HUES6 (cell line): ENCODE measurements at regions not wholly inside any gene's neighbourhood (a gene's known extent, or its start where the extent isn't known, plus 50 kb on each side); places are given as distances from the start of the nearest gene placed in this dataset.
"Not testable (repeated sequence)": the region's sequence is repeated elsewhere in the genome, so short reads cannot be mapped to it uniquely, and the experiment has no call there.

ENCODE experiments used
- H3K27ac ChIP-seq: 2 replicates; pipeline ENCODE4 v1.7.0; 2013; ENCODE audit warnings: low read depth, mild to moderate bottlenecking, low read length, inconsistent platforms
- H3K27me3 ChIP-seq: 2 replicates; pipeline ENCODE4 v1.6.1; 2013; ENCODE audit warnings: low read length; ENCODE audit not compliant: control insufficient read depth, insufficient read depth
- H3K36me3 ChIP-seq: 2 replicates; pipeline ENCODE4 v1.6.1; 2013; ENCODE audit warnings: low read length; ENCODE audit not compliant: control insufficient read depth, insufficient read depth
- H3K4me1 ChIP-seq: 2 replicates; pipeline ENCODE4 v1.6.1; 2013; ENCODE audit warnings: low read length; ENCODE audit not compliant: control insufficient read depth, insufficient read depth
- H3K4me3 ChIP-seq: 2 replicates; pipeline ENCODE4 v1.5.1; 2013; ENCODE audit warnings: low read depth, low read length
- H3K9ac ChIP-seq: one replicate; pipeline ENCODE4 v1.6.1; 2013; ENCODE audit warnings: mild to moderate bottlenecking, low read length
- H3K9me3 ChIP-seq: 2 replicates; pipeline ENCODE4 v1.6.1; 2013; ENCODE audit warnings: low read depth, low read length; ENCODE audit not compliant: control insufficient read depth, insufficient read depth

DNA sequence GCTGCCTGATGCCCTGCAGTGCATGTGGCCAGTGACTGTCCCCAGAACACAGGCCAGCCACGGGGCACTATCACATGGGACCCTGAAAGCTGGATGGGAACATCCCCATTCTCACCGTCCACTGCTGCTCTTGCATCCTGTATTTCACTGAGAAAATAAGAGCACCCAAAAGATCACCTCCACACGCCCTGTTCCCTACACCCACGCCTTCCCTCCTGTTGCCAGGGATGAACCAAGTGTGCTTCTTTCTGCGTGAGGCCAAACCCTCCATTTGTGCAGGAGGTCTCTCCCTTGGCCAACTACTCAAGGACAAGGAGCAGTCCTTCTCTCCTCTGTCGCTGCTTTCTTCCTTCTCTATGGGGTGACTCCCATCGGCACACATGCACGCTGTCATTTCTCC is 118.3 kb downstream of the LRRC37A3 start:
- H3K4me1 ChIP-seq, H3K27ac ChIP-seq, H3K4me3 ChIP-seq, H3K36me3 ChIP-seq, H3K9me3 ChIP-seq, H3K9ac ChIP-seq, H3K27me3 ChIP-seq: not testable (repeated sequence)

DNA sequence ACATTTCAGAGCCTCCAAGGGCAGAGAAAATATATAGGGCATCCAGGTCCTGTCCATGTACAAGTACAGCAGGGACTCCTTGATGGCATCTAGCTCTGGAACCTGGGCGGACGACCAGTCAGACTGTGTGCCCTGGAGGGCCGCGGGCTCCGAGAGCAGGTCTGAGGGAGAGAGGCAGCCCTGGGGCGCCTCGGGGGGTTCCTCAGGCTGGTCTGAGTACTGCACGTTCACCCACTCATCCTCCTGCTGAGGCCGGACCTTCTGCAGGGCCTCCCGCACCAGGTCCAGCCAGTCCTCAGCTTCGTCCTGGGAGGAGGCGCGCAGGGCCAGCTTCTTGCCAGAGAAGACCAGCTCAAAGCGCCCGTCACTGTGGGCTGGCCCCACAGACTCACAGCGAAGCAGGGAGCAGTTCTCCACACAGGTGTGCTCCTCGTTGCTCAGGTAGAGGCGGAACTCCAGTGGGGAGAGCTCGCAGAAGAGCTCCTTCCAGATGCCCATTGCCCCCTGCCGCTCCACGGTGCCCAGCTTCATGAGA is 118.8 kb downstream of the LRRC37A3 start:
- not testable (repeated sequence) for H3K27ac ChIP-seq, H3K4me3 ChIP-seq, H3K4me1 ChIP-seq, H3K9me3 ChIP-seq, H3K27me3 ChIP-seq, H3K9ac ChIP-seq, H3K36me3 ChIP-seq

DNA sequence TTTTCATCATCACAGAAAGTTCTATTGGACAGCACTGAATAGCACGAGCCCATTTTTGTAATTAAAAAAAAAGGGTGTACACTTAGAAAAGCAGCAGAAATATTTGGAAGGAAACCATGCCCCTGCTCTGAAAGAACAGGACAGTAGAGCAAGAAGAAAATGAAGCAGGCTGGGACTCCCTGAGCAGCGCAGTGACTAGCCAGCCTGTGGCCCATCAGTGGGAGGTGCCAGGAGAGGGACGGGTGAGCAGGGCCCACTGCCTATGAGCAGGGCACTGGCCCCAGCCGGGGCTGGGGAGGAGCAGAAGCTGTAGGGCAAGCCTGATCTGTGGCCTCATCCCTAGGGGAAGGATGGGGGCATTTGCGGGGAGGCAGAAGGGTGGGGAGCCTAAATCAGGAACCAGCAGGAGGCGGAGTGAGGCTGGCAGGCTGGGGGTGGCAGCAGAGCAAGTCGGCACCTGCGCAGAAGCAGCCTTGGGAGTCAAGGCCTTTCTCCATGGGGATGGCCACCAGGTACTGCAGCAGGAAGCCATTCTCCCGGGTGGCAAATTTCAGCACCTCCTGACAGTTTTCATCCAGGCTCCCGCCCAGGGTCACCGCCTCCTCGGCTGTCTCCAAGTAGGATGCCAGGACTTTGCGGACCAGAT is 119.6 kb downstream of the LRRC37A3 start:
- not testable (repeated sequence) for H3K27ac ChIP-seq, H3K9ac ChIP-seq, H3K27me3 ChIP-seq

DNA sequence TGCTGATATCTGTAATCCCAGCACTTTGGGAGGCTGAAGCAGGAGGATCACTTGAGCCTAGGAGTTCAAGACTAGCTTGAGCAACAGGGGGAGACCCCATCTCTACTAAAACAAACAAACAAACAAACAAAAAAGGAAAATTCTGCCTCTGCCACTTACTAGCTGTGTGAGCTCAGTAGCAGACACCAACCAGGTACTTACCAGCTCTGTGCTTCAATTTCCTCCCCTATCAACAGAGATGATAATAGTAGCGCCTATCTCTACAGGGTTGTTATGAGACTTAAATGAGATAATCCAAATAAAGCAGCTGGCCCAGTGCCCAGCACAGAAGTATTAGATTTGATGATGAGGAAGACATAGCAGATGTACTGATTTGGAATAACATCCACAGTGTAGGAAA is 120.3 kb downstream of the LRRC37A3 start:
- H3K4me3 ChIP-seq, H3K9me3 ChIP-seq, H3K4me1 ChIP-seq, H3K27ac ChIP-seq, H3K9ac ChIP-seq, H3K27me3 ChIP-seq, H3K36me3 ChIP-seq: not testable (repeated sequence)

More for the DNA sequence above, 119.6 kb downstream of the LRRC37A3 start:
- not testable (repeated sequence) for H3K4me3 ChIP-seq, H3K9me3 ChIP-seq, H3K4me1 ChIP-seq, H3K36me3 ChIP-seq

DNA sequence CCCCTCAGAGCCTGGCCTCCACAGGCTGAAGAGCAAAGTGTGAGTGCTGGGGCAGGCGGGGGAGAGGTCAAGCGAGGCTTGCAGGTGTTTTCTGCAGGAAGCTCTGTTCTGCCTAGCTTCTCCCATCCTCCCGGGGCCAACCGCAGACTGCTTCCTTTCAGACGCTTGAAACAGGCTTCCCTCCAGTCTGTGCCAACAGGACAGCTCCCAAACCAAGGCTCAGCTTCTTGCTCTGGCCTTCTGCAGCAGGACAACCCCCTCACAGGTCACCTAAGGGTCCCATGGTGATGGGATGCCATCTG is 120.8 kb downstream of the LRRC37A3 start:
- not testable (repeated sequence) for H3K4me3 ChIP-seq, H3K27ac ChIP-seq, H3K27me3 ChIP-seq, H3K9ac ChIP-seq, H3K9me3 ChIP-seq, H3K4me1 ChIP-seq, H3K36me3 ChIP-seq

DNA sequence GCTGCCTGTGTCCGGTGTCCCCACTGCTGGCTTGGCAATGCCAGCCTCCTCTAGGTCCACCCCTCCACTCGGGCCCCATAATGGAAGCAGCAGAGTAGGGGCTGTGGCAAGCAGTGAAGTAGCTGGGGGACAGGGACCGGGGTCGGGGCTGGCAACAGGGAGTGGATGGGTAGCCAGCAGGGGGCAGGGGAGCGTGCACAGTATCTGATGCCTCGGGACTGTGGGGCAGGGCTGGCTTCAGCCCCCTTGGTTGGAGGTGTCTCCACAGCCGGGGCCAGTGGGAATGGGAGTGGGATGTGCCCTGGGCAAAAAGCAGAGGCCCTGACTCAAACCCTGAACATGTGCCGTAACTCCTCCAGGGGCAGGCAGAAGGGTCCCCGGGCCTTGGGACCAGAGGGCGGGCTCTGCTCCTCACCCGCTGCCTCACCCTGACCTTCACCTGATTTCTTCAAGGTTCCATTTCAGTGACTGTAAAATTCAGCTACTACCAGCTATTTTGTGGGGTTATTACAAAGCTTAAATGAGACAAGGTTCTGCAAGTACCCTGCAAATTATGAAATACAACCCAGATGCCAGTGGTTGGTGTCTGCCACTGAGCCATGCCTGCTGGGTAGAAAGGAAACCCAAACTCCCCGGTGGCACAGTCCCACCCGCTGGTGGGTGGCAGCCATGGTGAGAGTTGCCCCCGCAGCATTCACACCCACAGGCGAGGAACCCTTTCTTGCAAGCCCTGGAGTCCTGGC is 121.4 kb downstream of the LRRC37A3 start:
- H3K27ac ChIP-seq, H3K4me1 ChIP-seq, H3K27me3 ChIP-seq, H3K4me3 ChIP-seq, H3K9me3 ChIP-seq, H3K9ac ChIP-seq, H3K36me3 ChIP-seq: not testable (repeated sequence)

DNA sequence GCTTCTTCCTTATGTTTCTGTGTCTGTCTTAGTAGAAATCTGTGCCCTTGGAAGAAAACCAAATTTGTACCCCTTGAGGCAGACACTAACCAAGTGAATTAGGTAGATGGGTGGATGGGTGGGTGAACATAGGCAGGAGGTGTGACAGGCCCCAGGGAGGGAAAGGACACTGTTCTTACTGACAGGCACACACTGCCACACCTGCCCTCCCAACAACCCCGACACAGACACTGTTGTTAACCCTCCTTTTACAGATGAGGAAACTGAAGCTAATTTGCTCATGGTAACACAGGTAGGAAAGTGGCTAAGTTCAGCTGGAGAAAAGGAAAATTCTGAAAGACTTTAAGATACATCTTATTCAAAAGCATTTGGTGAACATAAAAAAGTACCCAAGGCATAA is 123.9 kb downstream of the LRRC37A3 start:
- not testable (repeated sequence) for H3K36me3 ChIP-seq, H3K27me3 ChIP-seq, H3K9me3 ChIP-seq, H3K9ac ChIP-seq, H3K4me3 ChIP-seq, H3K27ac ChIP-seq, H3K4me1 ChIP-seq

DNA sequence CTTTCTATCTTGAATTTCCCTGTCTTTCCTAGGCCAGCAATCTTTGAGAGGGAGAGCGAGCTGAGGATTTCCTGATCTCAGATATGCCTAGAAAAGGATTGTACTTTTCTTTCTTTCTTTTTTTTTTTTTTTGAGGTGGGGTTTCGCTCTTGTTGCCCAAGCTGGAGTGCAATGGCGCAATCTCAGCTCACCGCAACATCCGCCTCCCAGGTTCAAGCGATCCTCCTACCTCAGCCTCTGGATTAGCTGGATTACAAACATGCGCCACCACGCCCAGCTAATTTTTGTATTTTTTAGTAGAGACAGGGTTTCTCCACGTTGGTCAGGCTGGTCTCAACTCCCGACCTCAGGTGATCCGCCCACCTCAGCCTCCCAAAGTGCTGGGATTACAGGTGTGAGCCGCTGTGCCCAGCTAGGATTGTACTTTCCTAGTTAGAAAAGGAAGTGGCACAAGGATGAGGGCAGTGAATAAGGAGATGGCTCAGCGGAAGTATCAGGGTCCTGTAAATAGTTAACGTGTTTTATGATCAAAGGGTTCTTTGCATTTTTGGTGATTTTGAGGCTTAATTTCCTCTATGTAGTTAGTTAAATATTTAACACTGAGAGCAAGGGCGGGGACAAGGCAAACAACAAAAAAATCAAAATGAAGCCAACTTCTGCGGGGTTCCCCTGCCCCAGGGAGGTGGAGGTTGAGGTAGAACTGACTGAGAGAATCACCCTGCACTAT is 124.6 kb downstream of the LRRC37A3 start:
- not testable (repeated sequence) for H3K4me1 ChIP-seq, H3K36me3 ChIP-seq, H3K9me3 ChIP-seq, H3K4me3 ChIP-seq, H3K27ac ChIP-seq, H3K27me3 ChIP-seq, H3K9ac ChIP-seq

DNA sequence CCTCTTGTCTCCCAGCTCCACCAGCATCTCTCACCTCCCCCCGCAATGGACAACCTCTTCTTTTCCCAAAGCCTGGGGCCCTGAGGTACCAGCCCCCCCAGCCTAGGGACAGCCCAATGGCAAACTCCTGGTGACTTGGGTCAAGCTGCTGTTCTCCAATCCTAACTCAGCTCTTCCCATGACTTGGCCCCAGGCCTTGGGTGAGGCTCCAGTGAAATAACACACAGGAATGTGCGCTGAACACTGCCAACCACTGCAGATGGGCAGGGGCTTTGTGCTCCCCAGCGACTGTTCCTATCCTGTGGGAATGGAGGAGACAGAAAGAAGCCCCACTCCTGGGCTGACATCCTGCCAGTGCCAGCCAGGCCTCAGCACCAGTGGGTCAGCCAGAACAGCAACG is 125.2 kb downstream of the LRRC37A3 start:
- not testable (repeated sequence) for H3K9ac ChIP-seq, H3K4me1 ChIP-seq, H3K36me3 ChIP-seq, H3K9me3 ChIP-seq, H3K4me3 ChIP-seq, H3K27ac ChIP-seq, H3K27me3 ChIP-seq

DNA sequence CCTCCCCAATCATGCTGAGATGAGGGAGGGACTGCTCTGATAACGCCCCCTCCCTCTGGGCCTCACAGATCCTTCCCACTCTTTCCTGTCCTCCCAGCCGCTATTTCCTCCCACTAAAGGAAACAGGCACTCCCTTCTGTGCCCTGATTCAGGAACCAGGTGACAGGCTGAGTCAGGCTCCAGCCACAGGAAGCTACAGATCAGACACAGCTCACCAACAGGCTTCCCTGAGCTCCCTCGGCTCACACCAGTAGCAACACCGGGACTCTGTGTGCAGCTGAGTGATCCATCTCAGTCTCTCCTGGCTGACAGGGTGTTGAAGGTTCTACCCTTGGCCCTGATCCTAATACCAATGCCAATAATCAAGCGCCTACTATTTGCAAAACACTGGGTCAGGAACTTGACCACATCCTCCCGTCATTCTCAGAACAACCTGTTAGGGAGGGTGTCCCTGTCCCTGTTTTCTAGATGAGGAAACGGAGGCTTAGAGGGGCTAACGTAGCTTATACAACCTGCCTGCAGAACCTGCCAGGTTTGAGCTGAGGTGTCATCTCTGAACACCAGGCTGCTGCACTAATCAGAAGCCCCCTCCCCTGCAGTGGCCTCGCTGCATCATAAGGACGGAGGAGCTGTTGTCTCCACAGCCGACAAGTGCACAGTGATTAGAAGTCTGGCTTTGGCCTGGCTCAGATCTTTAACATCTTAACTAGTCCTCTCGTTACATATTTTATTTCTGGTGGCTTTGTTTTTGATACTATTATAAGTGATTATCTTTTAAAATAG is 126.3 kb downstream of the LRRC37A3 start:
- H3K36me3 ChIP-seq, H3K4me1 ChIP-seq, H3K4me3 ChIP-seq, H3K9me3 ChIP-seq, H3K27ac ChIP-seq, H3K9ac ChIP-seq, H3K27me3 ChIP-seq: not testable (repeated sequence)

DNA sequence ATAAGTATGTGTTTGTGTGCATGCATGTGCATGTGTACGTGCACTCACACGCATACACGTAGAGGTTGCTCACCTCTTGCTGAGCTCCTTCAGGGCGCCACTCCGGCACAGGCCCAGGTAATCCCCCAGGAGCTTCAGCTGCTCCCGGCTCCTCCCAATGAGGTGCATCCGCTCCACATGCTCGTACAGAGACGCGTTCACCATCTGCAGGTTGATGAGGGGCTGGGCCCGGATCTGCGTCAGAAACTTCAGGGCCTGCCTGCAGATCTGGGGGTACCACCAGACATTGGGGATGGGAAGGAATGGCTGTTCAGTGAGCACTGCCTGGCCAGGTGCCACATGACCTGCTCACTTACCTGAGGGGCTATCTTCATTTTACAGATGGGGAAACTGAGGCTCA is 127.0 kb downstream of the LRRC37A3 start:
- not testable (repeated sequence) for H3K9me3 ChIP-seq, H3K27me3 ChIP-seq, H3K27ac ChIP-seq, H3K4me1 ChIP-seq, H3K4me3 ChIP-seq, H3K9ac ChIP-seq, H3K36me3 ChIP-seq
